HG03558 (cell line): ENCODE measurements at regions not wholly inside any gene's neighbourhood (a gene's known extent, or its start where the extent isn't known, plus 50 kb on each side); places are given as distances from the start of the nearest gene placed in this dataset.

Source experiments
- ATAC-seq: cut with Tn5 transposase; IDR thresholded peaks from one replicate; pipeline ENCODE4 v1.9.1; 2021; ENCODE audit warnings: moderate number of reproducible peaks; ENCODE audit not compliant: unreplicated experiment; ENCODE audit errors: extremely low read depth

DNA sequence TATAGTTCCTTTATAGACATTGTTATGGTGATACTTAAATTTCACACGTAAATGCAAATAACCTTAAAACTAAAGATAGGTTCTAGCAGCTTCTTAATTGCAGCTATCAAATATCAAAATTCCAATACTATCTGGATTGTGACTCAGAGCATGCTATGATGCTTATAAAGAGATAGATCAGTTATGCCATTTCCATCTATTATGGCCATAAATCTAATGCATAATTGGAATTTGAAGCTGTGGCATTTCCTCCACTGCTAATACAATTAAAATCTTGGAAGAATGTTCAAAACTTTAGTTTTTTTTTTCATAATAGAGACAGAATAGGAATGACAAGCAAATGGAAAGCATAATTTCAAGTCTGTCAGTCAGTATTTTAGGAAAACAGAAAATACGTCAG lies 220.8 kb upstream of the GALNT5 start:
- no peak for ATAC-seq

DNA sequence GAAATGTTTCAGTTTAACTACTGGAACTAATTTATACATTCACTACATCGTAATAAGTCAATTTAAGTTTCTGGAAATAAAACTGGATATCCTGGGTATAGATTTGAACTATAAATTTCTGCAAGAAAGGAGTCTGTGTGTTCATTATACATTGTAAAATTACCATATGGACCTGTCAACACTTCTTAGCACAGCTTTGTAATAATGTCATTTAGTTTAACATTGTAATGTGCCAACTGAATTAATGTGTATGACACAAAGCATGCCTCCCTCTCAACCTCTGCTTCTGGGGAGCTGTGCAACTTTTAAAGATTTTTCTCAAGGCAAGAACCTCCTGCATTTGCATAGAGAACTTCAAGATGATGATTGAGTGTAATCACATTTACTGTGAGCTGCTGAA lies 213.7 kb upstream of the GALNT5 start:
- ATAC-seq = no peak

DNA sequence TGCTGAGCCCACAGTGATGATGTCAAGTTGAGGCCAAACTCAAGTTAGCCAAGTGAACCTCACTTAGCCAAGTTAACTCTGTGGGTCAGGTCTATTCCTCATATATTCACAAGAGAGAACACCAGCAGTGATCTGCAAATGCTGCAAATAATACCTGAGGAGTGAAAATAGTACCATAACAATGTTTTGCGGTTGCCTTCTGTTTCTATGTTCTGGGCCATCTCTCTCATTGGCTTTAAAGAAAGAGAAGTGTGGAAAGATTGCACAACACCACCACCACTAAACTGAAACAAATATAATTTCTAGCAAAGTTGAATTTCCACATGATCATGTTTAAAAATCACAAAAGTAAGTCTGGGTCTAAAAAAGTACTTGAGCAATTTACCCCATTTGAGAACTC lies 211.1 kb upstream of the GALNT5 start:
- no peak for ATAC-seq

DNA sequence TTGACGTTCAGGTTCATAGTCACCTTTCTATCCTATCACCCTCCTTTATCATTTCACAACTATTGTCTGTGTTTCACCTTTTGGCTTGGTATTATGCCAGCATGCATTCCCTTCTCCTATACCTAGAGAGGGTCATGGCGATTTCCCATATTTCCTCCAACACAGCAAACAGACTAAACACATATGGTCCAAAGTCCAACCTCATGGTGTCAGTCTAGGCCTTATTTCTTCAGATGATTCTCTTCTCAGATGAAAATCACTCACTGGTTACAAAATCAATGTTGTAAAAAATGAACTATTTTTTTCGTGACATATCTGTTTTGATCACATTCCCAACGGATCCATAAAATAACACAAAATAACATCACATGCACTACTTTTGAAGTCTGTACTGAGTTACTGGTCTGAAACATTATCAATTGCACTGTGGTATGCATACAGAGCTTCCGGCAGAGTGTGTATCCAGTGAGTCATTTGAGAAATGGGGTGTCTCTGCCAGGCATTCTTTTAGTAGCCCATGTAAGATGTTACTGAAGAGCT lies 204.8 kb upstream of the GALNT5 start:
- no peak for ATAC-seq

DNA sequence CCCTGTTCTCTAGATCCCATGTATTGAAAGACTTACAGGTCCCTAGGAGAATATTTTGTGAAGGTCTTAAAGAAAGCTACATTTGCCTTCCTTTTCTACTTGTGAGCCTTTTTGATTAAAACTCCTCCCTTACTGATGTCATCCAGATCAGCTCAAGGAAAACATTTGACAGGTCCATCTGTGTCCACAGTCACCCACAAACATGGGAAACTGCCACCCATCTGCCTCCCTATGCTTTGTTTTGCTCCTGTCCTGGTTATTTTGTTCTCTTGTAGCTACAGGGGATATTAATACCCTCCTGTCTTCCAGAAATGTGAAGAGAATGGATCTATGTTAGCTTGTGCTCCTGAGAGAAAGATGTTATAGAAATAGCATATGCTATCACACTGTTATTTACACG lies 203.6 kb upstream of the GALNT5 start:
- ATAC-seq = no peak

DNA sequence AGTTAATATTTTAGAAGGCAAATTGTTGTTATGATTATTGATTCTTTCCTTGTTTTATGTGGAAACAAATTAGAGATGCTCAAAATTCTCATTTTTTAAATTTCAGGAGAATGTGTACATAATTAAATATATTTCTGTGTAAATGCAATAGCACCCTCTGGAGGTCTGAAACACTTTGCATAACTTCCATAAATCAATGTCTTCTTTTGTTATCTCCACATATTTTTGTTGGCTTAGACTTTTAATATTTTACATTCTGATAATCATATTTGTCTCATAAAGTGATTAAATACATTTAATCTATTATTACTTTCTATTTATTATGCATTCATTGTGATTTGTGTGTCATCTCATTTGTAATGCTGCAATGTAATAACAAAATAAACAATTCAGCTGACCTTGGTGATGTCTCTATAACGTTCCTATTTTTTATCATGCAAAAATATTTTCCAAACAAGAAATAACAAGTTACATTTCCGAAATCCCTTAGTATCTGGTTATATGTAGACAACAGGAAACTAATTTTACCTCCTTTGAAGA lies 201.8 kb upstream of the GALNT5 start:
- no peak for ATAC-seq

DNA sequence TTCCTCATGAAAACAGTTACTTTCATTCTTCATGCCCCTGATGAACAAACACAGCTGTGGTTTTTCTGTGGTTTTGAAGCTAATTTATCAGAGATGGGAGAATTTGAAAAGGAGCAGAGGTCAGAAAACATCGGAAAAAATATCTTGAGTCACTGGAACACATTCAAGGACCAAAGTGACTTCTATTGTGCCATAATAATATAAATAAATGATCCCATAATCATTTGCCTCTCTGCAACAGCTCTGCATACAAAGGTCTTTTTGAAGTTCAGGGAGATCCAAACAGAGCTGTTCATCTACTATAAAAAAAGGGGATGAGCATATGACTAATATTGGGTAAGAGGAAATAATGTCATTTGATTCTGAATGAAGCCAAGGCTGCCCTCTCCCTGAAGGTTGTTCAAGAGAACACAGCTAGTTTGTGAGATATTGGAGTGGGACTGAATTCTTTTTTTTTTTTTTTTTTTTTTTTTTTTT lies 201.3 kb upstream of the GALNT5 start:
- ATAC-seq = no peak

DNA sequence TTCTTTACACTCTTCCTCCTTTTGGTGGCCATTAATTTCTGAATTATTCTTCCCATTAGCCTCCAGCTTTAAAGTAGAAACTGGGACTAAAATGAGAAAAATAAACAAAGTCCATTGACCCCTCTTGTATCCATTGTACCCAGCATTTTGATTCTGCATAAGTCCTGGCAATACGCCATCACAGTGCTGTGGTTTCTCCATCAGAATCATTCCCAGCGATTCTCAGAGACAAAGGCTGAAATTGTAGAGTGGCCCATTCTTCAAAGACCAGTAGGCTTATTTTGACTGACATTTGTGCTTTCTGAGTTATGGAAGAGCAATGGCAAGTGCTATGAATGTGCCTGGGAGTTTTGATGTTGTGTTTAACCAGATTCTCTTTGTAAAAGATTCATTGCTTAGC lies 199.3 kb upstream of the GALNT5 start:
- ATAC-seq = no peak

DNA sequence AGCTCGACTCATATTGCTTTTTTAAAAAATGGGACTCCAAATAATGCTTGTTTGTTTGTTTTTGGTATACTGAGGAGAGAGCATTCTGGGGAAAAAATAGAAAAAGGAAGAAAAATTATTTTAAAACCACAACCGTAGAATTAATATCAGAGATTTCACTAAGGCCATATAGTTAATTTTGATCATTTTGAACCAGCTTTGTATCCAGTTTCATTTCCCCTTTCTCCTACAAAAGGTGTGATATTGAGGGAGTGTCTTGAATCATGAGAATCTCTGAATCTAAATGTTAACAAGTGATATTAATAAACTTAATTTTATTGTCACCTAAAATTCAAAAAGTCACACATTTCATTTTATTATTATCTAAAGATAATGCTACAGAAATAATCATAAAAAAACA lies 198.5 kb upstream of the GALNT5 start:
- no peak for ATAC-seq

DNA sequence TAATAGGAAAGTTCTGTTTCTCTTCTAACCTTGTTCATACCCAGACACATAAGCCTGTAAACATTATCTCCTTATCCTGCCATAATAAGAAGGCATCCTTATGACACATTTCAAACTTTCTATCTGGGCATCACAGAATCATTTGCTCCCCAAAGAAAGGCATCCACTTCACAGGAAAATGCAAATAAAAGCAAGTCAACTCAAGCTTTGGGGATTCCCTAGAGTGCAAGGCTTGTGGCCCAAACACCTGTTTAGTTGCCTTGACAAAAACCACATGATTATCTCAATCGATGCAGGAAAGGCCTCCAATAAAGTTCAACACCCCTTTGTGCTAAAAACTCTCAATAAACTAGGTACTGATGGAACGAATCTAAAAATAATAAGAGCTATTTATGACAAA lies 195.7 kb upstream of the GALNT5 start:
- peak; percentile 97 for ATAC-seq

DNA sequence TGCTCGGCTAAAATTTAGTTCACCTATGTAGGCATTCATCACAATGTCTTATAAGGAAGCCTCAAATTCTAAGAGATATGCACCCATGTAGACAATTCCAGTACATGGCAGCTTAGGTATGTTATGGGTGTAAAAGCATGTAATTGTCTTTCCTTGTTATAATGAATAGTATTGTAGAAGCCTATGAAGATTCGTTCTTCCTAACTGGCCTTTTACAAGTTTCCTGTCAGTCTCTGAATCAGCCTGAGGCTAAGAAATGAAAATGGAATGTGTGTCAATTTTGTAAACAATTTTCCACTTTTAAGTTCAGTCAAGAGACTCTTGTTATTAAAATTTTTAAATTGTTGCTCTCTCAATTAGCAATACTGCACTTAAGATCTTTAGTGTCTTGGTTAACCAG lies 189.9 kb upstream of the GALNT5 start:
- ATAC-seq = no peak

DNA sequence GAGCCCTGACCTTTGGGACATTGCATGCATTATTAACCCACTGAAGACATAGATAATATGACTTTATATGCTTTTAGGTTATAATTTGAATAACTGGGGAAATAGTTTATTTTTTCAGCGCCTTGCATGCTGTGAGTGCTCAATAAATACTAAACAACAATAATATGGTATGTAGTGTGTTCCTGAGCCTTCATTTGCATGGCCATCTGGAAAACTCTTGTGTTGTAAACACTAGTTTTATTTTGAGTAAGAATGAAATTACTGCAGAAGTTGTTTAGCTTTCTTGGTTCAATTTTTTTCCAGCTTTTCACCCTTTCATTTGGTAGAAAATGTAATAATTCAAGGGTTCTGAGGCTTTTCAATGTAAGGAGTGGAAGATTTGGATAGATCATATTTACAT lies 189.3 kb upstream of the GALNT5 start:
- no peak for ATAC-seq

DNA sequence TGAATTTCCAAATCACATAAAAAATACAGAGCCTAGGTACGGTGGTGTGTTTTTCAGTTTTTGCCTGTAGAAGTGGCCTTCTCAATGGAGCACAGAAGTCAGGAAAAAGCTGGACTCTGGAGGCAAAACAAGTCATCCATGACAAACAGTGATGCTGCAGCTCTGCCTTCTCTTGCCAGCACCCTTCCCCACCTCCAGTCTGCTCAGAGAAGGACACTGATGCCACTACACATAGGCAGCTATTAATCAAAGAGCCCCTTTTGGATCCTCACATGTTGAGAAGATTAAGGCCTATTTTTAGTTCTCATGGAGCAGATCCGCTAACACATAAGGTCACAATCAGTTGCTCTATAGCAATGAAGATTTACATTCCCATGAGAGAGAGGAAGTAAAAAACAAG lies 181.6 kb upstream of the GALNT5 start:
- no peak for ATAC-seq

DNA sequence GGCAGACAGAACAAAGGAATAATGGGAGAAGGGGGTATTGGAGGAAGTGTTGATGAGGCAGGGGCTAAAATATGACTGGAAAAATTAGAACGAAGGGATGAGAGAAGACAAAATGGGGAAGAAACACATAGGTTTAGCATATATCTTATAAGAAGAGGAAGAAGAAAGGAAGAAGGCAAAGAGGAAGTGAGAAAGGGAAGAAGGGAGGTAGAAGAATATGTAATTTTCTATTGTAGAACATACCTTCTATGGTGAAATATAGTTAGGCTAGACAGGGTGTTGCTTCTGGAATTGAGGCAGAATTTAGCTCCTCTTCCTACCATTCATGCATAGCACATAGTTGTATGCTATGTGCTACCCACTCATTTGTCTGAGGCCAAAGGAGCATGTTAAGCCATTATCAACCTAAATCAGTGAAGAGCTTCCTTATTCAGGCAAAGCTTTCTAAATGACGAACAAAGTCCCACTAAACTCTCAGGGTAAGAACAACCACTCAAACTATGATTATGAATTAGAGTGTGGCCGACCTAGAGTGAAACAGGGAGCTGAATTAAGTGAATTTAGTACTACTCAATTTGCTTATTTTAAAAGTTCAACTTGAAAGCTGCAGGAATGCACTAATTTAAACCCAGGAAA lies 180.9 kb upstream of the GALNT5 start:
- no peak for ATAC-seq

DNA sequence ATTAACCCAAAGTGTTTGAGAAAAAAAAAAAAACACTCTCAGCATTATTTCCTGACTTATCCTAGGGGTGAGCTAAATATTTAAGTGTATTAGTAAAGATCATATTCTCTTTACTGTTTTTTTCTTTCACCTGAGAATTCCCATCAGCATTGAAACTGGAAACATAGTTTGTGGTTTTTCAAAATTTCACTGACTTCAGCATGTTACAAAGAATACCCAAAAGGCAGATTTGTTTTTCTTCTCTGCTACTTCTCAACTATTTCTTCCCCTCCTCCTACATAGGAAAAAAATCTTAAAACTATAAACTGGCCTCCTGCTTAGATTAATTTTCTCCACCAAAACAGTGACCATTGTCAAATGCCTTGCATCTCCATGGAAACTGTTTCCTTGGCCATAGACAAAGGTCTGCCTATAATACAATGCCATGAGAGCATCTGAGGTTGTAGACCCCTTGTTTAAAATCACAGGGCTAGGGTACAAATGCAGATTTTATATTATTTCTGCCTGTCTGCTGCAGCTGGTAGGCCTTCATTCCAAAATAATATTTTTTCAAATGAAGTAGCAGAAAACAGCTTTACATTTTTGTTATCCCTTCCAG lies 179.7 kb upstream of the GALNT5 start:
- no peak for ATAC-seq

DNA sequence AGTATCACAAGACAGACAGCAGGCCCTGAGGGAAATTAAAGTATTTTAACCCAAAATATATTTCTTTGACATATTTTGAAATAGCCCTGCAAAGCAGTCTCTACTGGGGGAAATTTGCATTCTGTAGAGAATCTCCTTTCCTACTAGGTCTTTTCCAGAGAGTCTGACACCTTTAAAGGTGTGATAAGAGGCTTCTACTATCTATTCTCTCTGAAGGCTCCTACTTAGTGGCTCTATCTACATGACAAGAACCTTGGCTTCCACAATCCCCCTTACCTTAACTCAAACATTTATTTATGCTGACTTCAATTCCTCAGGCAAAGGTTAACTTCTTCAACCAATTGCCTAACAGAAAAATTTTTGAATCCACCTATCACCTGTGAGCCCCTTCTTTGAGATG lies 174.6 kb upstream of the GALNT5 start:
- no peak for ATAC-seq

DNA sequence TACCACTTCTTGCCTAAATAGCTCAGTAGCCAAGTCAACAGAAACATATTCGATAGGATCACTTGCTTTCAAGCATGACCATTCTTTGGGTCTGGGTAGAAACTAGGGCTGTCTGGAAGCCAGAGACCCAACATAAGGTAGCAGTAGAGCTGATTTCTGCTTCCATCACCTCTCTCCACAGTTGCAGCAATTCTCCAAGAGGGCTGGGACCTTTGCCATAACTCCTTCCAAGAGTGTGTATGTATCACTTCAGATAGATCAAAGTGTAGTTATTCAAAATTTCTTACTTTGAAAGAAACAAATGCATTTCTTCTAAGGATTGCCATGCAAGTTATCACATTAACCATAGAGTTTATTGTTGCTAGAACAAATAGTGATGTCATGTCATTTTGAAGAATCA lies 172.0 kb upstream of the GALNT5 start:
- ATAC-seq = no peak

DNA sequence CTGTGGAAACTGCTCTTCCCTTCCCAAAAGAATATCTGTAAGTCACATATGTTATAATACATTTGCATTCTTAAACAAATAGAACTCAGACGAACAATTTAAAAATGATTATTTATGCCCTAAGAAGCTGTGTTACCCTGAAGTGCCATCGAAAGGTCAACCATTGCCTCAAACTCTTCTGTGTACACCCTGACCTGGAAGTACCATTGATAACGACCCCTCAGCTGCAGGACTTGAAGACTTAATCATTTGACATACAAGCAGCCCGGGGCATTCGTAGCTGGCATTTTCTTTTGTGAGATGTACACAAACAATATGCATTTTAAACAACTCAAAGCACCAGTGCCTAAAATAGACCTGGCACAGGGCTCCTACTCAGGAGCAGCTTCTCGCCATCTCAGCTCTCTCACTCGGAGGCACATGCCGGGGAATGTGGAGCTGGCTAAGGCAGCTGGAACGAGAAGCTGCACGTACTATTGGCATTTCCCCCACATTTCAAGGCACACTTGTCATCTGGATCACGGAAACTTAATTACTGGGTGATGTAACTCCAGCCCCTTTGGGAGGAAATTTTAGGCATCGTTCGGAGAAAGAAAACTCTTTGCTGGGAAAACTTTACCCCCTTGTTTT lies 170.0 kb upstream of the GALNT5 start:
- no peak for ATAC-seq

DNA sequence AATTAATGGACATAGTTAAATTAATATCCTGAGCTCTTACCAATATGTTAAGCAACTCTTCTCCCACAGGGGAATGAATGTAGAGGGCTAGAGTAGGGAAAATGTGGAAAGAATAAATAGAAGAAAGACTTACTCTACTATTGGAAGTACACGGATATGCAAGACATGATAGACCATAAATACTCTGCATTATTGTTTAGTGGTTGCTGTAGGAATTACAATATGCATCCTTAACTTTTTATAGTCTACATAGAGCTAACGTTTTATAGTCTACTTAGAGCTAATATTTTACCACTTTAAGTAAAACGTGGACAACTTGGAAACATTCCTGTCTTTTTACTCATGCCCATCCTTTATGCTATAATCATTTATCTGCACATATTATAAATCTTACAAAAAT lies 163.8 kb upstream of the GALNT5 start:
- no peak for ATAC-seq

DNA sequence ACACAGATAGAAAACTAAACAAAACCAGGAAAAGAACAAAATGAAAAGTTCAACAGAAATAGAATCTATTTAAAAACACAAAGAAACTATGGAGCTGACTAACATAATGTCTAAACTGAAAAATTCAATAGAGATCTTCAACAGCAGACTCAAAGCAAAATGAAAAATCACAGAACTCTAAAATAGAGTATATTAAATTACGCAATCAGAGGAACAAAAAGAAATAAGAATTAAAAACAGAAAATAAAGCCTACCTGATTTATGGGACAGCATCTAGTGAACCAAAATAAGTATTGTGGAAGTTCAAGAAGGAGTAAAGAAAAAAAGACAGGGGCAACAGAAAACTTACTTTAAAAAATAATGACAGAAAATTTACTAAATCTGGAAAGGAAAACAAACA lies 152.1 kb upstream of the GALNT5 start:
- no peak for ATAC-seq

DNA sequence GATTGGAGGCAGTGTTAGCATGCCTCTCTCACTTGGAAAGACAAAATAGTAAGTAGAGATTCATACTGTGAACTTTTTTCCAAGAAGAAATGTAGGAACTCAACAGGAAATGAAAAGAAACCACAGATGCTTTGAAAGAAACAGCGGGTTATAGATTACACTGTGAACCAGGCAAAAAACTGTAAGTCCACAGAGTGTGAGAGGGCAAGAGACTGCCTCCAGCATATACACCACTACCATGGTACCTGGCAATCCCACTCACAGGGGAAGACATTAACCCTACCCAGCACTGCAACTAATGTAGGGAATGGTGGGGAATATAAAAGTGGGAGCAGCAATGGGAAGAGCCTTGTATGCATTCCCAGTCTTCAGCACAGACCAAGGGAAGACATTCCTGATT lies 150.6 kb upstream of the GALNT5 start:
- ATAC-seq = no peak
